ENCODE measurements at regions not wholly inside any gene's neighbourhood (a gene's known extent, or its start where the extent isn't known, plus 50 kb on each side); places are given as distances from the start of the nearest gene placed in this dataset.

DNA sequence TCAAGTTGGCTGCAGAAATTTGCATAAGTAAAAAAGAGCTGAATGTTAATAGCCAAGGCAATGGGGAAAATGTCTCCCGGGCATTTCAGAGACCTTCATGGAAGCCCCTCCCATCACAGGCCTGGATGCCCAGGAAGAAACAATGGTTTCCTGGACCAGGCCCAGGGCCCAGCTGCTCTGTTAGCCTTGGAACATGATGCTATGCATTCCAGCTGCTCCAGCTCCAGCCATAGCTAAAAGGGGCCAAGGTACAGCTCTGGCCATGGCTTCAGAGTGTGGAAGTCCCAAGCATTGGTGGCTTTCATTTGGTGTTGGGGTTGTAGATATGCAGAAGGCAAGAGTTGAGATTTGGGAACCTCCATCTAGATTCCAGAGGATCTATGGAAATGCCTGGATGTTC is 508.3 kb downstream of the SPRY1 start:
- ATAC-seq (ENCODE audit: low FRiP score) (no peak), DNase-seq (no peak)
- Histone ChIP-seq H3K4me3 (ENCODE audit: low read length in 2 of 2) (no peak overlapping the region), H3K4me1 (ENCODE audit: control insufficient read depth in 1 of 2, insufficient read depth in 2 of 2, low read length in 2 of 2) (no peaks in the 10 kb centered on the region), H3K27me3 (ENCODE audit: control insufficient read depth in 1 of 2, insufficient read depth in 2 of 2, low read length in 1 of 2) (no peaks in the 10 kb centered on the region), H3K9me3 (ENCODE audit: control insufficient read depth, low read length) (no peaks in the 10 kb centered on the region), H3K36me3 (ENCODE audit: control insufficient read depth in 1 of 2, insufficient read depth in 2 of 2, low read length in 1 of 2) (no peaks in the 10 kb centered on the region), H3K27ac (ENCODE audit: low read depth in 1 of 2, low read length in 2 of 2) (no peak overlapping the region)
- WGBS, 2 donors: 85 to 86% methylated on average over 1 of the region's 1 CpG
- intact Hi-C loops (cut with DNase I): no loop called here

DNA sequence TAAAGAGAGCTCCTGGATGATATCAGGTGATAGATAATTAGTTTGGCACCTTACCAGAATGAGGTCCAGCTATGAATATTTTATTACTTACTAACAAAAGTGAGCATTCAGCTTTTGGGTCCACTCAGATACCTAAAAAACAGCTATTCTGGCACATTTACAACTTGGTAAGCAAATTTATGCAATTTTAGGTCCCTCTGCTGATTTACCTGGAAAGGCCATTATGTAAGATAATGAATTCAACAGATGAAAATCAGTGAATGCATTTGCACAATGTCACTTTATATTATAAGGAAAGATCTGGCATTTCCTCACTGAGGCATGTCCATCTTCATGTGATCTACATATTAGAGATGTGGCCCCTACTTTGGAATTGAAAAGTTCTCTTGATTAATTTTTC is 517.0 kb downstream of the SPRY1 start:
- H3K27ac ChIP-seq (ENCODE audit: low read depth in 1 of 2, low read length in 2 of 2): no peak overlapping the region
- no peak overlapping the region for H3K4me3 ChIP-seq (ENCODE audit: low read length in 2 of 2)
- no peaks in the 10 kb centered on the region for H3K4me1 ChIP-seq (ENCODE audit: control insufficient read depth in 1 of 2, insufficient read depth in 2 of 2, low read length in 2 of 2)
- H3K27me3 ChIP-seq (ENCODE audit: control insufficient read depth in 1 of 2, insufficient read depth in 2 of 2, low read length in 1 of 2): no peaks in the 10 kb centered on the region
- H3K9me3 ChIP-seq (ENCODE audit: control insufficient read depth, low read length): no peaks in the 10 kb centered on the region
- intact Hi-C loops (cut with DNase I): no loop called here
- DNase-seq (no peak), ATAC-seq (ENCODE audit: low FRiP score) (no peak)
- H3K36me3 ChIP-seq (ENCODE audit: control insufficient read depth in 1 of 2, insufficient read depth in 2 of 2, low read length in 1 of 2): no peaks in the 10 kb centered on the region

DNA sequence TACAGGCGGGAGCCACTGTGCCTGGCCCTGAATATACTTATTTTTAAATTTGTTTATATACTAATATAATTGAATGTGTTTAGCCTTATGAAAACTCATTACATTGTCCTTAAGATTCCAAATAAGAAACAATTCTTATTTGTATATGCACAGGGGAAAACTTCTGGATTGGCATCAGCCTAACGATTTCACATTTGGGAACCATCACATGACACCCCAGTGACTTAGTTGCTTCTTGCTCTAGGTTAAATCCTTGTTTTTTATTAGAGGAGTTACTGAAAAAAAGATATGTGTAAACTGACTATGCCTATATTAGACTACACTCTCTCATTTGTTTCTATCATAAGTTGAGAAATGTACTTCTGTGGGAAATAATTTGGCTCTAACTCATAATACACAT is 520.2 kb downstream of the SPRY1 start:
- H3K27ac ChIP-seq (ENCODE audit: low read depth in 1 of 2, low read length in 2 of 2): no peak overlapping the region
- no peak overlapping the region for H3K4me3 ChIP-seq (ENCODE audit: low read length in 2 of 2)
- no peaks in the 10 kb centered on the region for H3K27me3 ChIP-seq (ENCODE audit: control insufficient read depth in 1 of 2, insufficient read depth in 2 of 2, low read length in 1 of 2)
- H3K9me3 ChIP-seq (ENCODE audit: control insufficient read depth, low read length): no peaks in the 10 kb centered on the region
- WGBS, 2 donors: 94 to 96% methylated on average over 2 of the region's 2 CpGs
- ATAC-seq (ENCODE audit: low FRiP score) (no peak), DNase-seq (no peak)
- no peaks in the 10 kb centered on the region for H3K36me3 ChIP-seq (ENCODE audit: control insufficient read depth in 1 of 2, insufficient read depth in 2 of 2, low read length in 1 of 2)
- intact Hi-C loops (cut with DNase I): no loop called here
- H3K4me1 ChIP-seq (ENCODE audit: control insufficient read depth in 1 of 2, insufficient read depth in 2 of 2, low read length in 2 of 2): no peaks in the 10 kb centered on the region

DNA sequence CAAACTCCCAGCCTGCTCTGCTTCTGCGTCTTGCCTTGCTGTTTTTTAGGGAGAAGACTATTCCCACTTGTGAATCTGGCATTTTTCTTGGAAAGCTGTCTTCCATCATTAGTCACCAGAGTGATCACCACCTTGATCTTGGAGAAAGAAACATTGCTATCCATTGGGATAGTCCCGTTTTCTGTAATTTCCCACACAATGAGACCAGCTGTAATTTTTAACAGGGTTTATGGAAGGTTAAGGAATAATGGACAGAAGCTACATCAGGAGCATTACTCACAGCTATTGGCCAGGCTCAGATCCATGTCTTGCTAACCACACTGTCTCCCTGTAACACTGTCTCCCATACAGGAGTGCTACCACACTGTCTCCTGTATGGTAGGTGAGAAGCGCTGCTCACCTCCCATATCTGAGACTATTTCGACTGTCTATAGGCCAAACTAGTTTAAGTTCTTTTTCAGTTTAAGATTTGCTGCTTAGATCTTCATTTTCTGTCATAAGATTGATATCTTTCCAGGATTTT is 523.0 kb downstream of the SPRY1 start:
- intact Hi-C loops (cut with DNase I): no loop called here
- ATAC-seq (ENCODE audit: low FRiP score): no peak
- WGBS, 2 donors: 89 to 91% methylated on average over 4 of the region's 4 CpGs

DNA sequence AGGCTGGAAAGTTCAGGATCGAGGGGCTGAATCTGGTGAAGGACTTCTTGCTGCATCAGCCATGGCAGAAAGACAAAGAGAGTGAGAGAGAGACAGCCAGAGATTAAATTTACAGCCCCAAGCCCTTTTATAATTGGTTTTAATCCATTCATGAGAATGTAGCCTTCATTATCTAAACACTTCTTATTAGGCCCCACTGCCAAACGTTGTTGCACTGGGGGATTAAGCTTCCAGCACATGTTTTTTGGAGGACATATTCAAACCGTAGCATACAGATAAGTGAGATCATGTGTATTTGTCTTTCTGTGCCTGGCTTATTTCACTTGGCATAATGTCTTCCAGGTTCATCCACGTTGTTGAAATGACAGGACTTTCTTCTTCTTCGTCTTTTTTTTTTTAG is 524.7 kb downstream of the SPRY1 start:
- H3K9me3 ChIP-seq (ENCODE audit: control insufficient read depth, low read length): no peaks in the 10 kb centered on the region
- 61 to 62% methylated on average over 5 of the region's 5 CpGs for WGBS, 2 donors
- no peaks in the 10 kb centered on the region for H3K4me1 ChIP-seq (ENCODE audit: control insufficient read depth in 1 of 2, insufficient read depth in 2 of 2, low read length in 2 of 2)
- no peaks in the 10 kb centered on the region for H3K27me3 ChIP-seq (ENCODE audit: control insufficient read depth in 1 of 2, insufficient read depth in 2 of 2, low read length in 1 of 2)
- DNase-seq (no peak), ATAC-seq (ENCODE audit: low FRiP score) (no peak)
- H3K4me3 ChIP-seq (ENCODE audit: low read length in 2 of 2): no peak overlapping the region
- H3K27ac ChIP-seq (ENCODE audit: low read depth in 1 of 2, low read length in 2 of 2): no peak overlapping the region
- H3K36me3 ChIP-seq (ENCODE audit: control insufficient read depth in 1 of 2, insufficient read depth in 2 of 2, low read length in 1 of 2): peaks cover 0 to 2% of the 10 kb centered on the region in 2 donors
- intact Hi-C loops (cut with DNase I): no loop called here

More for the DNA sequence above, 523.0 kb downstream of the SPRY1 start:
- Histone ChIP-seq H3K36me3 (ENCODE audit: control insufficient read depth in 1 of 2, insufficient read depth in 2 of 2, low read length in 1 of 2) (no peaks in the 10 kb centered on the region), H3K4me1 (ENCODE audit: control insufficient read depth in 1 of 2, insufficient read depth in 2 of 2, low read length in 2 of 2) (no peaks in the 10 kb centered on the region), H3K9me3 (ENCODE audit: control insufficient read depth, low read length) (no peaks in the 10 kb centered on the region), H3K27ac (ENCODE audit: low read depth in 1 of 2, low read length in 2 of 2) (no peak overlapping the region), H3K27me3 (ENCODE audit: control insufficient read depth in 1 of 2, insufficient read depth in 2 of 2, low read length in 1 of 2) (no peaks in the 10 kb centered on the region), H3K4me3 (ENCODE audit: low read length in 2 of 2) (no peak overlapping the region)
- no peak for DNase-seq

DNA sequence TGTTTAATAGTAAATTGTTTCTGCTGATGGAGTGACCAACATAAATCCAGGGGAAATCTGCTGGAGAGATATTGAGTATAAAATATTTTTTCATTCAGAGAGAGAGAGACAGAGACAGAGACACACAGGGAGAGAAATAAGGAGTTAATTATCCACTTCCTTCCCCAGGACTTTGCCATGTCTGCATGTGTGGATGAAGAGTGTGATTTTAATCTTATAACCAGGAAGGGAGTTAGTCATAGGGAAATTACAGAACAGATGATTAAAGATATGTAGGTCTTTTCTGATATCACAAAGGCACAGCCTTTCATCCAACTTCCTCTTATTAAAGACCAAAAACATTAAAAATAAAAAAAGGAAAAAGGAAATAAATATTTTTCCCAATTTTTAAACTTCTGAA is 526.3 kb downstream of the SPRY1 start:
- DNase-seq: no peak
- peaks cover 0 to 2% of the 10 kb centered on the region in 2 donors for H3K36me3 ChIP-seq (ENCODE audit: control insufficient read depth in 1 of 2, insufficient read depth in 2 of 2, low read length in 1 of 2)
- H3K9me3 ChIP-seq (ENCODE audit: control insufficient read depth, low read length): no peaks in the 10 kb centered on the region
- no peaks in the 10 kb centered on the region for H3K4me1 ChIP-seq (ENCODE audit: control insufficient read depth in 1 of 2, insufficient read depth in 2 of 2, low read length in 2 of 2)
- no peak for ATAC-seq (ENCODE audit: low FRiP score)
- no peak overlapping the region for H3K27ac ChIP-seq (ENCODE audit: low read depth in 1 of 2, low read length in 2 of 2)
- intact Hi-C loops (cut with DNase I): no loop called here
- no peaks in the 10 kb centered on the region for H3K27me3 ChIP-seq (ENCODE audit: control insufficient read depth in 1 of 2, insufficient read depth in 2 of 2, low read length in 1 of 2)
- H3K4me3 ChIP-seq (ENCODE audit: low read length in 2 of 2): no peak overlapping the region

DNA sequence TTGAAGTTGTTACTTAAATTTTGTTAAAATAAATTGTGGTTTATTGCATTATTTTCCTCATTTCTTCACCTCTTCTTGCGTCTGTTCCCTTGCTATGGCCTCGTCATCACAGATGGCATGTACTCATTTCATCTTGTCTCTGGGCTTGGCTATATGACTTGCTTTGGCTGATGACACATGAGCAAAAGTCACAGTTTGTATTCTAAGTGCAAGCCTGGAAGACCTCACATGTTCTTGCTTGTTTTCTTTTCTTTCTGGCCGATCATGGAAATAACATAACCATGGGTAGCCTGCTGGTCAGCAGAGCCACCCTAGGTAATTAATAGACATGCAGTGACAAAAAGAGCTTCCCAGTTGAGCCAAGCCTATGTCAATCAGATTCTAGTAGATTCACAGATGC is 527.9 kb downstream of the SPRY1 start:
- ATAC-seq (ENCODE audit: low FRiP score): no peak
- no peak overlapping the region for H3K4me3 ChIP-seq (ENCODE audit: low read length in 2 of 2)

DNA sequence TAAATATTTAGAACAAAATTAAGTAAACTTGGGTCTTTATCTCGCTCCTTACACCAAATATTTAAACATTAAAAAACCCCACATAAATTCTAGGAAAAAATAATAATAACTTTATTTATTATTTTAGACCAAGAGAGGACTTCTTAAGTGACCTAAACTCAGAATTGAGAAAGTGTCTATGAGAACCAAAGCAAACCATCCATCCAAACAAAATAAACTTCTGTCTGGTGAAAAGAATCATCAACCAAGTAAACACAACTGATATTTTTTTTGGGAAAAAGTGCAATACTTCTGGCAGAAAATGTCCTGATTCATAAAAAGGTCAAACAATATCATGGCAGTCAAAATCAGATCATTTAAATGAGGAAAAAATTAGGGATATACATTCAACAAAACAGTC is 533.0 kb downstream of the SPRY1 start:
- intact Hi-C loops (cut with DNase I): no loop called here
- no peak overlapping the region for H3K27ac ChIP-seq (ENCODE audit: low read depth in 1 of 2, low read length in 2 of 2)
- no peak overlapping the region for H3K4me3 ChIP-seq (ENCODE audit: low read length in 2 of 2)
- 11 to 27% methylated on average over 1 of the region's 1 CpG for WGBS, 2 donors
- no peaks in the 10 kb centered on the region for H3K9me3 ChIP-seq (ENCODE audit: control insufficient read depth, low read length)
- H3K27me3 ChIP-seq (ENCODE audit: control insufficient read depth in 1 of 2, insufficient read depth in 2 of 2, low read length in 1 of 2): no peaks in the 10 kb centered on the region
- H3K36me3 ChIP-seq (ENCODE audit: control insufficient read depth in 1 of 2, insufficient read depth in 2 of 2, low read length in 1 of 2): peaks cover 0 to 2% of the 10 kb centered on the region in 2 donors
- H3K4me1 ChIP-seq (ENCODE audit: control insufficient read depth in 1 of 2, insufficient read depth in 2 of 2, low read length in 2 of 2): peaks cover 0 to 2% of the 10 kb centered on the region in 2 donors
- DNase-seq (no peak), ATAC-seq (ENCODE audit: low FRiP score) (no peak)

More for the DNA sequence above, 527.9 kb downstream of the SPRY1 start:
- Histone ChIP-seq H3K9me3 (ENCODE audit: control insufficient read depth, low read length) (no peaks in the 10 kb centered on the region), H3K36me3 (ENCODE audit: control insufficient read depth in 1 of 2, insufficient read depth in 2 of 2, low read length in 1 of 2) (peaks cover 0 to 2% of the 10 kb centered on the region in 2 donors), H3K4me1 (ENCODE audit: control insufficient read depth in 1 of 2, insufficient read depth in 2 of 2, low read length in 2 of 2) (peaks cover 0 to 2% of the 10 kb centered on the region in 2 donors), H3K27ac (ENCODE audit: low read depth in 1 of 2, low read length in 2 of 2) (no peak overlapping the region), H3K27me3 (ENCODE audit: control insufficient read depth in 1 of 2, insufficient read depth in 2 of 2, low read length in 1 of 2) (no peaks in the 10 kb centered on the region)
- whole genome bisulfite sequencing, 2 donors: 83 to 84% methylated on average over 3 of the region's 3 CpGs
- DNase-seq: no peak
- intact Hi-C loops (cut with DNase I): no loop called here

DNA sequence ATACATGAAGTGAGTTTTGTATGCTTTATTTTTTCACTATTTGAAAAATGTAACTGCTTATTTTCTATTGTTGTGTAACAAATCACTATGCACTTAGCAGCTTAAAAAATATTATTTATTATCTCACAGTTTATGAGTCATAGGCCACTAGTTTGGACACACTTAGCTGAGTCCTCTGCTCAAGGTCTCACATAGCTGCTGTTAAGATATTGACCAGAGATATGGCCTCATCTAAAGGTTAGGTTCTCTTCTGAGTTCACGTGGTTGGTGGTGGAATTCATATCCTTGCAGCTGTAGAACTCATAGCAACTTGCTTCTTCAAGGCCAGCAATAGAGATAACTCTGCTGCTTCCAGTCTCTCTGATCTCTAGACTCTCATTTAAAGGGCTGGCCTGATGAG is 534.4 kb downstream of the SPRY1 start:
- H3K4me3 ChIP-seq (ENCODE audit: low read length in 2 of 2): no peak overlapping the region
- peaks cover 0 to 2% of the 10 kb centered on the region in 2 donors for H3K4me1 ChIP-seq (ENCODE audit: control insufficient read depth in 1 of 2, insufficient read depth in 2 of 2, low read length in 2 of 2)
- ATAC-seq (ENCODE audit: low FRiP score) (no peak), DNase-seq (no peak)
- H3K36me3 ChIP-seq (ENCODE audit: control insufficient read depth in 1 of 2, insufficient read depth in 2 of 2, low read length in 1 of 2): no peaks in the 10 kb centered on the region
- no peak overlapping the region for H3K27ac ChIP-seq (ENCODE audit: low read depth in 1 of 2, low read length in 2 of 2)
- 86 to 89% methylated on average over 1 of the region's 1 CpG for WGBS, 2 donors
- H3K9me3 ChIP-seq (ENCODE audit: control insufficient read depth, low read length): no peaks in the 10 kb centered on the region
- no peaks in the 10 kb centered on the region for H3K27me3 ChIP-seq (ENCODE audit: control insufficient read depth in 1 of 2, insufficient read depth in 2 of 2, low read length in 1 of 2)
- intact Hi-C loops (cut with DNase I): no loop called here

Measured in aorta (tissue), 5 donors.